ENCODE measurements at regions not wholly inside any gene's neighbourhood (a gene's known extent, or its start where the extent isn't known, plus 50 kb on each side); places are given as distances from the start of the nearest gene placed in this dataset.

DNA sequence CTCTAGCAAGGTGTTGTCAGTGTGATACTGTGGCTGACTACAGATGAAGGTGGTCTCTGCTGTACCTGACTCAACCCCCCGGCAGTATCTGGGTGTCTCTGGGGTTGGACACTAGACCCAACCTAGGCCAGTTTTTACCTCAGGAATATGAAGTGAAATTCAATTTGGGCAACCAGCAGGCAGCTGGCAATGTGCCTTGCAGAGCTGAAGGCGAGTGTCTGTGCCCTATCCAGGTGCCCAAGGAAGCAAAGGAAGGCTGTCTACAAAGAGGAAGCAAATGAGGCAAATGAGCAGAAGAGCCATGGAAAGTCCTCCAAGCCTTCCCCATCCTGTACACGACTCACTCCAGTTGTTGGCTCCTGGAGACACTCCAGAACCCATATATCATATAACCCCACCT is 264.6 kb upstream of the AGAP1 start:
- no peak overlapping the region for H3K4me3 Mint-ChIP-seq
- no peaks in the 10 kb centered on the region for H3K4me1 Mint-ChIP-seq (ENCODE audit: low read depth)
- no peak overlapping the region for H3K27ac Mint-ChIP-seq
- peaks cover 48% of the 10 kb centered on the region for H3K27me3 Mint-ChIP-seq
- no peaks in the 10 kb centered on the region for H3K36me3 Mint-ChIP-seq (ENCODE audit: low read depth)
- no peak for DNase-seq
- no peaks in the 10 kb centered on the region for H3K9me3 Mint-ChIP-seq

DNA sequence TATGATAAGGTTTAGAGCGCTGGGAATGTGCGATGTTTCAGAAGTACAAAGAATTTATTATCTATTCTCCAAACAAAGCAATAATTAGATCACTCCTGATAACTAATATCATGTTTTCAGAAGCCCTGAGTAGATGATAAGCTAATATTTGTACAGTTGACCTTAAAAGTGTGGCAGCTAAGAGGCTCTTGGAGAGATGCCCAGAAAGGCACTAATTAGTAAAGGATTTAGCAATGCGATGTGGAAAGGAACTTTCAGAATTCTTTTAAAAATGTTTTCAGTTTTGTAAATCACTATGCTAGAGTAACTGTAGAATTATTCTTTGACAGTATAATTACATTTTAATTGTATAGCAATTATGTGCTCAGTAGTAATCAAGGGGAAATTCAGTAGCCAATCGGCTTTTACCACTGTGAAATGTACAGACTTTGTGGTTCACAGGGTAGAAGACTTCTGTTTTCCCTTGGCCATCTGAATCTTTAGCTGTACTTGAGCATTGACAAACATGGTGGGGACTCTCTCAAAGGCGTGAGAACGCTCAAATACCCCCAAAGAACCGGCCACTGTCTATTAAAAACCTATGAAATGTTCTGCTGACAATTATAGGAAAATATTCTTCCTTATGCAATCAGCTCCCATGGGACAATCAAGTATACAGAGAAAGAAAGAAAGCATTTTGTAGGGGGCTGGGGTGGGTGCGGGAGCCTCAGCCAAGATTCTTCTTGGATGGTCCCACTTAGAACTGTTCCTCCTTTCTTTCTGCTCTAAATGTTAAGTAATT is 262.8 kb upstream of the AGAP1 start:
- peaks cover 3% of the 10 kb centered on the region for H3K4me1 Mint-ChIP-seq (ENCODE audit: low read depth)
- no peak overlapping the region for H3K4me3 Mint-ChIP-seq
- no peaks in the 10 kb centered on the region for H3K36me3 Mint-ChIP-seq (ENCODE audit: low read depth)
- H3K27ac Mint-ChIP-seq: no peak overlapping the region
- H3K9me3 Mint-ChIP-seq: no peaks in the 10 kb centered on the region
- no peak for DNase-seq
- H3K27me3 Mint-ChIP-seq: peaks cover 49% of the 10 kb centered on the region

DNA sequence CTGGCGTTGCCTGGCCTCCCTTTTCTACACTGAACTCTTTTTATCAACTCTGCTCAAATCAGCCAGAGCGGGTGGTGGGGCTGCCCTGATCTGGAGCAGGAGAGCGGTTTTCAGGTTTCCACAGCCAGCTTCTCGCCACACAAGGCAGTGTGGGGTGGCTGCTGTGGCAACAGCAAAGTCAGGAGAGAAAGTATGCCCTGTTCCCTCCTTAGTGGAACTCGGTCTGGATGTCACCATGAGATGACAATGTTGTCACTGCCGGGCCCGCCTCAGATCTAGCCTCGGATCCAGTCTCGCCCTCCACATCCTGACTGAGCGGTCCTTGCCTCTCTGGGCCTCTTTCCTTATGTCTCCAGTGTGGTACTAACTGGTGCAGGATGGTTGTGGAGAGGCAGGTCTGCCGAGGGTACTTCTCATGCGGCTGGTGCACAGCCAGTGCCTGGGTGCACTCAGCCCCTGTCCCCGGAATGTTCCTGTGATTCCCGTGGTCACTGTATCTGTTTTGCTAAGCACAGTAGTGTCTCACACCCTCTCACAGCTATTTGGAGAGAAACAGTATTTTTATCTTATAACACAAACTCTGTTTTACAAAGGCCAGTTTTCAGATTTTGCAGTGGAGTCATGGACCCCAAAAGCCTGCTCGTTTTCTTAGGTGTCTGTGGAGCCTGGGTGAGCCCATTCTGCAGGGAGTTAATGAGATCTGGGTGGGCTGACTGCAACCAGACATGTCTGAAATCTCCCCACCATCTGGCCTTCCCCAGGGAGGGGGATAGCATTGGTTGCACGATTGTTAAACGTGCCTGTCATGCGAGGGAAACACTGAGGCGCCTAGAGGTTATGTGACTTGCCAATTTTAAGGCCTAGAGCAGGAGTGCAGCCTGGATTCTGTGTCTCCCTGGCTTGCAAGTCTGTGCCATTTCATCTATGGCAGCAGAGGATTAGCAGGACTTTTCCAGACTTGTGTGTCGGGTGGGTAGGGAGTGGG is 261.1 kb upstream of the AGAP1 start:
- Mint-ChIP-seq H3K27ac (no peak overlapping the region), H3K36me3 (ENCODE audit: low read depth) (no peaks in the 10 kb centered on the region), H3K27me3 (peaks cover 50% of the 10 kb centered on the region), H3K4me1 (ENCODE audit: low read depth) (peaks cover 4% of the 10 kb centered on the region), H3K4me3 (no peak overlapping the region), H3K9me3 (no peaks in the 10 kb centered on the region)
- DNase-seq: no peak

DNA sequence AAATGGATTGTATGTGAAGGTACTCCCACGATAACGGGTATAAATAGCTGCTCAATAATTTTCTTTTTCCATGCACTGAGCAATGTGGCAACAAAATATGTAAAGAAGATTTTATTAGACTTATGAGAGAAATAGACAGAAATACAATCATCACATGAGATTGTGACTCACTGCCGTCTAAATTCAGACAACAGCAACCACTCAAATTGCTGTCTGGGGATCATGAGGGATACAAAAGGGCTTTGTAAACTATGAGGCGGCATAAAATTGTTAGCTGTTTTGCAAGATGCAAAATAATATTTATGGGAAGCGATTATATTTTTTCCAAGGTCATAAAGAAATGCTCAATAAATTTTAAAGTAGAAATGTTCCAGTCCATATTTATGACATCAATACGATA is 259.1 kb upstream of the AGAP1 start:
- Mint-ChIP-seq H3K4me1 (ENCODE audit: low read depth) (peaks cover 4% of the 10 kb centered on the region), H3K4me3 (no peak overlapping the region), H3K27ac (no peak overlapping the region), H3K27me3 (peaks cover 49% of the 10 kb centered on the region), H3K36me3 (ENCODE audit: low read depth) (no peaks in the 10 kb centered on the region), H3K9me3 (no peaks in the 10 kb centered on the region)
- DNase-seq: no peak

DNA sequence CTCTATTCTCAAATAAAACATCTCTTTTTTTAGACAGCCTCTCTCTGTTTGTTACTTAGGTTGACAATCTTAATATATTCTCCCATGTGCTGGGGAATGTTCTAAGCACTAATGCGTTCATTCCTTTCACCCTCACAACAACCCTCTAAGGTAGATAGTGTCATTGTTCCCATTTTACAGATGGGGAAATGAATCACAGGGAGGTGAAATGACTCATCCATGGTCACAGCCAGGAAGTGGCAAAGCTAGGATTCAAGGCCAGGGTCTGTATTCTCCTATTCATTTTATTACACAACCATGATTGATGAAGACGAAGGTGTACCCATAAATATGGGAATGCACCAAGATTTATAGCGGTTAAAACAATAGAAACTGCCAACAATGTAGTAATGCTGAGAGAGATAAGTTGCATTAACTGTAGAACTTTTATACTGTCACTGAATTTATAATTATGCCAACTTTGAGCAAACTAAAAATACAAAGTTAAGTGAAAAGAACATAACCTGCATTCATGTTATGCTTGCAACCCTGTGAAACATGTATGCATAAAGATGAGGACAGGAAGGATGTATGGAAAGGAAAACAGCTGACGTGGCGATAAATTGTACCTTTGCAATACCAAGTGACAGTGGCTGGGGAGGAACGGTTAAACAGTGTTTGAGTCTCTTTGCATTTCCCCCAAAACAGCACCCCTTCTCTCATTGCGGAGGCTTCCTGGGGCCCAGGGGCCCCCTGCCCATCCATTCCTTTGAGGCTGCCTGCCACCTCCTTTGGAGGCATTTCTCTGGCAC is 257.7 kb upstream of the AGAP1 start:
- no peak for DNase-seq
- Mint-ChIP-seq H3K9me3 (no peaks in the 10 kb centered on the region), H3K27me3 (peaks cover 46% of the 10 kb centered on the region), H3K4me1 (ENCODE audit: low read depth) (peaks cover 4% of the 10 kb centered on the region), H3K27ac (no peak overlapping the region), H3K36me3 (ENCODE audit: low read depth) (no peaks in the 10 kb centered on the region), H3K4me3 (no peak overlapping the region)

DNA sequence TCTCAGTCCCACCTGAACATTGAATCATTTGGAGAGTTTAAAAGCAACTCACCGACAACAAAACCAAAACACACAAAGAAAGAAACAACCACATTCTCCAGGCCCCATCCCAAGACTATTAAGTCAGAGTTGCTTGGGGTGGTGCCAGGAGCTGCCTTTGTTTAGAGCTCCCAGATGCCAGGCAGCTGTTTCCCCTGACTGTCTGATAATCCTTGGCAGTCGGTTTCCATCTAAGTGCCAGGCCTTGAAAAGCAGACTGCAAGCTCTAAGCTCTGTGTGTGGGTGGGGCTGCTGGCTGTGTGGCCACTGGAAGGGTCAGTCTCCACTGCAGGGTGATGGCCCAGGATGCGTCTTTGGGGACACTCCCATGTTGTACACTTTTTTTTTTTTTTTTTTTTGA is 255.3 kb upstream of the AGAP1 start:
- Mint-ChIP-seq H3K27me3 (peaks cover 44% of the 10 kb centered on the region), H3K4me1 (ENCODE audit: low read depth) (peaks cover 4% of the 10 kb centered on the region), H3K36me3 (ENCODE audit: low read depth) (no peaks in the 10 kb centered on the region), H3K9me3 (no peaks in the 10 kb centered on the region), H3K27ac (no peak overlapping the region), H3K4me3 (no peak overlapping the region)
- DNase-seq: no peak

DNA sequence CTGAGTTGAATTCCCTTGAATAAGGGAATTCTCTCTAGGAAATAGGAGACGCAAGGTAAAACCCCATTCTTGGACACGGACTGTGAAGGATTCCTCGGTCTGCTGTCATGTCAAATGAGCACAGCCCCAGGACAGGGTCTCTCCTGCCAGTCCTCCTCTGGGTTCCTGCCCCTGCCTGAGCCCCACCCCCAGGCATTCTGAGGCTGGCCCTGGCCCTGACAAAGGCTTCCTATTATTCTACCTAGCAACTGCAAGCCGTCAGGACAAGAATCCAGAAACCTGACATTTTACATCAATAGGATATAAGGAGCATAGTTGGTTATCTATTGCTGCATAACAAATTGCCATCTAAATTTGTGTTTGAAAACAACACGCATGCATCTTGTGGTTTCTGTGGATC is 253.3 kb upstream of the AGAP1 start:
- Mint-ChIP-seq H3K36me3 (ENCODE audit: low read depth) (no peaks in the 10 kb centered on the region), H3K27me3 (peaks cover 52% of the 10 kb centered on the region), H3K27ac (no peak overlapping the region), H3K4me1 (ENCODE audit: low read depth) (peaks cover 4% of the 10 kb centered on the region), H3K9me3 (no peaks in the 10 kb centered on the region), H3K4me3 (no peak overlapping the region)
- no peak for DNase-seq

DNA sequence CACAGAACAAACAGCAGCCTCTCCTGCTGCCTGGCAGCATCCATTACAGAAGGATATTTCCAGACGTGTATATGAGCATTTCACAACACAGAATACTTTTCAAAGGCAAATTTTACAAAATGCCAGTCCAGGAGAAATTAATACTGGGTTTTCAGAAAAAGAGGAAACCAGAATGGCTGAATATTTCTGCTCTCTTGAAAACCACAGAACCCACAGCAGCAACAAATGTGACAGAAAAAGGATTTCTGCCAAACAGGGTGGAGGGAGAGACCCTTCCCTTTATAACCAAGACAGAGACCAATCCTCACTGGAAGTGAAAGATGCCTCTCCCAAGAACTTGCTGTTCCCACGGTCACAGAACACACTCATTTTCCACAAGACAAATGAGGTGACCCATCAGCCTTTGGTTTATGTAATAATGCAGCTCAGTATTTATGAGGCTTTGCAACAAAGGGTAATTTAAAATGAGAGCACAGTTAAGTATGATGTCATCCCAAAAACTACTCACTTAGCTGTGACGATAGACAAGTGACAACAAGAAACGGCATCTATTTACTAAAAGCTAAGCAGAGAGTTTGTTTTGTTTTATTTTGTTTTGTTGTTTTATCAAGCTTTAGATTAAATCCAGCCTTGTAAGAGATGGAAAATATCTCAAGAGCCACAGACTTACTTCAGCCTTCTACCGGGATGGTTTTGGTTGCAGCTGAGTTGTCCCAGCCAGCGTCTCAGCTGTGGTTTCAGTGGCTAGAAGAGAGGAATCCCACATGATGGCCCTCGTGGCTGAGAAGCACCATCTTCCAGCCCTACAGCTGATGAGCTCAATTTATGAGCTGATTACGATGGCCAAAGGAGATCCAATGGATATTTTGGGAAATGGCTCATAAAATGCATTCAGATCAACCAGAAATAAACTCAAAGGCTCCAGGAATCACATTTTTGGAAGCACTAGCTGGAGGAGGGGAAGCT is 249.3 kb upstream of the AGAP1 start:
- Mint-ChIP-seq H3K36me3 (ENCODE audit: low read depth) (no peaks in the 10 kb centered on the region), H3K4me3 (no peak overlapping the region), H3K27me3 (peaks cover 53% of the 10 kb centered on the region), H3K27ac (no peak overlapping the region), H3K9me3 (no peaks in the 10 kb centered on the region), H3K4me1 (ENCODE audit: low read depth) (no peaks in the 10 kb centered on the region)
- DNase-seq: no peak

DNA sequence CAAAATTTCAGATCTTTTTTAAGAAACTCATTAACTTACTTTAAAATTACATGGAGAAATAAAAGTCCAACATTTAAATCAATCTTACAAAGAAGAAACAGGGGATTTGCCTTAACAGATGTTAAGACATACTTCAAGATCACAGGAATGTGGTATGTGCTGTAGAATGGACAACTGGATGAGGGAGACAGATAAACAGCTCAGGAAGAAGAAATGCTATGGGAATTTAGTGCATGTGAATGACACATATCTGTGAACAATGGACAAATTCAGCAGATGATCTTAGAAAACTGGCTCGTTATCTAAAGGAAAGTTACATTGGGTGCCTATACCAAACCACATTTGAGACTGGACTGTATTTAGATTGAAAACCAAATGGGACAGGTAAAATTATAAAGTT is 246.8 kb upstream of the AGAP1 start:
- no peaks in the 10 kb centered on the region for H3K36me3 Mint-ChIP-seq (ENCODE audit: low read depth)
- no peak for DNase-seq
- no peak overlapping the region for H3K4me3 Mint-ChIP-seq
- no peaks in the 10 kb centered on the region for H3K9me3 Mint-ChIP-seq
- peaks cover 42% of the 10 kb centered on the region for H3K27me3 Mint-ChIP-seq
- no peak overlapping the region for H3K27ac Mint-ChIP-seq
- no peaks in the 10 kb centered on the region for H3K4me1 Mint-ChIP-seq (ENCODE audit: low read depth)

DNA sequence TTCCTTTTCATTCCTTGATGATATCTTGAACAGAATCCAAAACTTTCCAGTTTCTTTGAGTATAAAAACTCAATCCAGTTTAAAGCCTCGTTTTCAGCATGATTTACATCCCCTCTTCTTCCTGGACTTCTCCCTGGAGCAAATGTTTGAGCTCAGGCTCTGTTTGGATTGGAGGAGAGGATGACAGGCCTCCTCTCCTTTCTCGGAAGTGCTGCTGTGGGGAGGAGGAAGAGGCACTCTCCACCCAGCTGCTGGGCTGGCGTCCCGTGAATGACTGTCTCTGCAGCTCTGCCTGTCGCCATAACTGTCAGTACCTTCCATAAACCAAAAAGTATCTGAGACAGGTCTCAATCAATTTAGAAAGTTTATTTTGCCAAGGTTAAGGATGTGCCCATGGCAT is 238.2 kb upstream of the AGAP1 start:
- Mint-ChIP-seq H3K4me3 (no peak overlapping the region), H3K27me3 (peaks cover 55% of the 10 kb centered on the region), H3K4me1 (ENCODE audit: low read depth) (no peaks in the 10 kb centered on the region), H3K9me3 (no peaks in the 10 kb centered on the region), H3K27ac (no peak overlapping the region), H3K36me3 (ENCODE audit: low read depth) (no peaks in the 10 kb centered on the region)
- no peak for DNase-seq

DNA sequence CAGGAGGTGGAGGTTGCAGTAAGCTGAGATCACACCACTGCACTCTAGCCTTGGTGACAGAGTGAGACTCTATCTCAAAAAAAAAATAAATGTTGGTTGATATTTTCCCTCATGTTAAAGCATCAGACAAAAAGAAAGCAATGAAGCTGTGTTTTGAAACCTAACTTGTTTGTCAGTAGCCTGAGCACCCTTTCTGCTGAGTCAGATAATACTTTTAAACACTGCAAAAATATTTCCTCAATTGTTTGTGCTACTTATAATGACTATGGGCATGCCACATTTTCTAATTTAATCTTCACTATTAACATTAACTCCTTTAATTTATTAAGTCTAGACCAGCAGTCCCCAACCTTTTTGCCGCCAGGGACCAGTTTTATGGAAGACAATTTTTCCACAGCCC is 236.3 kb upstream of the AGAP1 start:
- H3K27ac Mint-ChIP-seq: no peak overlapping the region
- no peaks in the 10 kb centered on the region for H3K9me3 Mint-ChIP-seq
- DNase-seq: no peak
- H3K4me3 Mint-ChIP-seq: no peak overlapping the region
- no peaks in the 10 kb centered on the region for H3K36me3 Mint-ChIP-seq (ENCODE audit: low read depth)
- no peaks in the 10 kb centered on the region for H3K4me1 Mint-ChIP-seq (ENCODE audit: low read depth)
- H3K27me3 Mint-ChIP-seq: peaks cover 66% of the 10 kb centered on the region

DNA sequence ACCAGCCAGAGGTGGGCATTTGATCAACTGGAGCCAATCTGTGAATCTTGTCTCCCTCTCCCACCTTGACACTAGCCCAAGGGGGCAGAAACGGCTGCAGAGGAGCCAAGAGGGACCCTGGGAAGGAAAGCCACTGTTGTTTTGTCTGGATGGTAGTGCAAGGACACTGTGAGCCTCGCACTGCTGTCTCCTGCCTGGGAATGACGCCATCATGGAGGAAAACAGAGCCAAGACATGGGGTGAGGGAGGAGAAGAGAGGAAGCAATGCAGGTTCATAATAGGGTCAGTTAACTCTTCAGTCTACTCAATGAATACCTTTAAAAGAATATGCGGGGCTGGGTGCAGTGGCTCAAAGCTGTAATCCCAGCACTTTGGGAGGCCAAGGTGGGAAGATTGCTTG is 231.1 kb upstream of the AGAP1 start:
- Mint-ChIP-seq H3K4me1 (ENCODE audit: low read depth) (no peaks in the 10 kb centered on the region), H3K9me3 (no peaks in the 10 kb centered on the region), H3K36me3 (ENCODE audit: low read depth) (no peaks in the 10 kb centered on the region), H3K27me3 (peaks cover 83% of the 10 kb centered on the region), H3K27ac (no peak overlapping the region), H3K4me3 (no peak overlapping the region)
- no peak for DNase-seq

DNA sequence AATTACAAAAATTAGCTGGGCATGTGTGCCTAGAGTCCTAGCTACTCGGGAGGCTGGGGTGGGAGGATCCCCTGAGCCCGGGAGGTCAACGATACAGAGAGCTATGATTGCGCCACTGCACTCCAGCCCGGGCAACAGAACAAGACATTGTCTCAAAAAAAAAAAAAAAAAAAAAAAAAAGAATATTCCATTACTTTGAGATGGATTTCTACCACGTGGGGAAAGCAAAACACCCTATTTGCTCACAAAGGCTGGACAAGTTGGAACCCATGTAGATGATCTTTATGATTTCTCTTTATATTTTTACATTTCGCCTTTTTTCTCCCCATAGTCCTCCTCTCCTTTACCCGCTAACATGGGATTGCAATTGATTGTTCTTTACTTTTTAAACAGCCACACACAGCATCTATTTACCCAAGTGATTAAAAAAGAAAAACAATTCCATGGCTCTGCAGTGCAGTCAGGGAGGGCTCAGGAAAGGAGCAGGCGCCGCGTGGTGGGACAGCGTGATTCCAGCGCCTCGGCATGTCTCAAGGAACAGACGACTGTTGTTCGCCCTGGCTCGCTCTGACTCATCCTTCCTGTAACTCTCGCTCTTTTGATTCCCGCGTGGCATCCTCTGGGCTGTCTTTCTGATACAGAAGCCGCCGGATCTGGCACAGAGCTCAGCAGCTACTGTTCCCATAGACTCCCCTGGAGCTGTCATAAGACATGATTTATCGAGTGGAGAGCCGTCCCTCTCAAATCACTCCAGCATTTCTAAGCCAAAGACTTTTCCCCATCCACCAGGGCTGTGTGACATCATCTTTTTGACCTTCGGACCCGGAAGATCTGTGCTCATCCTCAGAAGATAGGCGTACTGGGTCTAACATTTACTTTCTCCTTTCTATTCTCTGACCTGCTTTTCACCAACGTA is 230.4 kb upstream of the AGAP1 start:
- H3K27me3 Mint-ChIP-seq: peaks cover 86% of the 10 kb centered on the region
- DNase-seq: no peak
- H3K4me1 Mint-ChIP-seq (ENCODE audit: low read depth): no peaks in the 10 kb centered on the region
- no peak overlapping the region for H3K27ac Mint-ChIP-seq
- H3K9me3 Mint-ChIP-seq: no peaks in the 10 kb centered on the region
- no peak overlapping the region for H3K4me3 Mint-ChIP-seq
- H3K36me3 Mint-ChIP-seq (ENCODE audit: low read depth): no peaks in the 10 kb centered on the region

Measured in activated T-cell treated with anti-CD3 and anti-CD28 coated beads, Interleukin-2, amount 50 U/mL, for 24 hours (primary cell).